ENCODE measurements at regions not wholly inside any gene's neighbourhood (a gene's known extent, or its start where the extent isn't known, plus 50 kb on each side); places are given as distances from the start of the nearest gene placed in this dataset.

GRCh38 chr5:36787365-36788093 is 89.0 kb upstream of the NIPBL start:
- no peak for TF ChIP-seq POLR2A (IDR thresholded peaks at IDR 0.05)
- TF ChIP-seq CTCF (IDR thresholded peaks at IDR 0.05) = no peak
